HG03521 (cell line): ENCODE measurements at regions not wholly inside any gene's neighbourhood (a gene's known extent, or its start where the extent isn't known, plus 50 kb on each side); places are given as distances from the start of the nearest gene placed in this dataset.
"Not testable (repeated sequence)": the region's sequence is repeated elsewhere in the genome, so short reads cannot be mapped to it uniquely, and the experiment has no call there.

Experiments
- ATAC-seq: cut with Tn5 transposase; IDR thresholded peaks from one replicate; pipeline ENCODE4 v1.9.1; 2021; ENCODE audit warnings: mild to moderate bottlenecking, moderate library complexity; ENCODE audit not compliant: unreplicated experiment

DNA sequence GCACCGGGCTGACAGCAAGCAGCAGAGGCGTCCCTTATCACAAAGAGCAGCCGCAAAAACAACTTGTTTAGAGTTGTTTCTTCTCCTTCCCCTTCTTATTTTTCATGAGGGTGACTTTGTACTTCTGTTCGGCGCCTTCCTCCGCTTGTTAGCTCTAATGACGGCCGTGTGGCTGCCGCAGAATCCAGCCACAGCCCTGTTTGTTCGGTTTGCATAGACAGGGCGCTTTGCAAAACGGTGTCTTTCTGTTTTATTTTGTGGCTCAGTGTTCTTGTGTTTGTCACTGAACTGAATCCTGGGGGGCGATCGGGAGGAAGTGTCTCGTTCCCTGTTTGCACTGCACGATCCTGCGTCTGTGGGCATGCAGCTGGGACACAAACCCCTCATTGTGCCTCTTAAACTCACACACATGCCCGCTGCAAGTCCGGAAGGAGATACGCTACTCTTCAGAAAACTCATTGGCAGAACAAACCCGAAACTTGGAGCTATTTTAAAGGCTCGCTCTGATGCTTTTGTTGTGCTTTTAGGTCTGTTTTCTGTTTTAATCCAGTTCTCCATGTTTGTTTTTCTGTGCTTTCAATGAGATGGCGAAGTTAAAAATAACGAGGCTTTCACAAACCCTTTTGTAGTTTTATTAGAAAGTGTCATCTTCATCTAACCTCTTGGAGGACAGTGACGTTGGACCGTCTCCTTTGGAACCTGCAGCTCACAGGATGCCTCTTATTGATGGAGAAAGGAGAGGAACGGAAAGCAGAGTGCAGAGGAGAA, 213.9 kb downstream of the IRX2 start:
- no peak for ATAC-seq

GRCh38 chr5:2536632-2537377, 214.7 kb downstream of the IRX2 start:
- ATAC-seq: no peak

DNA sequence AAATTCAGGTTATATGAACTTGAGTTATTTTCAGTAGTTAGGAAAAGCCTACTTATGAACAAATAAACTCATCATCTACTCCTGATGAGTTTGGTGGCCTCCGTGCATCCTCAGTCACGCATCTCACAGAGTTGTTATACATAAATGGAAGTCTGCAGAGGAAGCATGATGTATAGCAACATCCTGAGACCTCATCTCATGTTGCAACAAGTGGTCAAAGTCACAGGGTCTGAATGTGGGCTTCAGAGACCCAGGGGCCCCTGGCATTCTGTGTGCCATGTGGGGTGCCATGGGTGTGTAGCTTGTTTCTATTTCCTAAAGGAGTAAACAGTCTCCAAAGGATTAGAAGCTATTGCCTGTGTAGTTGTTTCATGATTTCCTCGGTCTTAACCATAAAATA, 216.5 kb downstream of the IRX2 start:
- no peak for ATAC-seq

DNA sequence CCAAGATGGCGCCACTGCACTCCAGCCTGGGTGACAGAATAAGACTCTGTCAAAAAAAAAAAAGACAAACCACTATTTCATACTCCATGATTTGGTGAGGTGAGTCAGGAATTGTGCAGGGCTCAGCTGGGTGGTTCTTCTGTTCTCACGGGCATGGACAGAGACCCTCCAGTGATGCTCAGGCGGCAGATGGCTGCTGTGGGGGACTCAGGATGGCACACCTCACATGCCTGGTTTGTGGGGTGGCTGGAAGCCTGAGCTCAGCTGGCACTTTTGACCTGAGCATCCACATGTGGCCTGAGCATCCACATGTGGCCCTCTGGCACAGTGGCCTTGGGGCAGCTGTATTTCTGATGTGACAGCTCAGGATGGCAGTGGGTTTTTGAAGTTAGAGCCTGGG, 217.2 kb downstream of the IRX2 start:
- ATAC-seq: no peak

DNA sequence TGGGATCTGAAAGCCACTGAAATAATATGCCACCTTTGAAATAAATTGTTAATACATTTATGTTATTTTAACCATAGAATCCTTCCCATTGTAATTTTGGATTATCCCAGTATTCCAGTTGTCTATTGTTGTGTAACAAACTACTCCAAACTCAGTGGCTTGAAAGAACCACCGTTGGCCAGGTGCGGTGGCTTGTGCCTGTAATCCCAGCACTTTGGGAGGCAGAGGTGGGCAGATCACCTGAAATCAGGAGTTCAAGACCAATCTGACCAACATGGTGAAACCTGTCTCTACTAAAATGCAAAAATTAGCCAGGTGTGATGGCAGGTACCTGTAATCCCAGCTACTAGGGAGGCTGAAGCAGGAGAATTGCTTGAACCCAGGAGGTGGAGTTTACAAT, 217.6 kb downstream of the IRX2 start:
- not testable (repeated sequence) for ATAC-seq

- ATAC-seq: no peak
These were observed 218.7 kb downstream of the IRX2 start for GRCh38 chr5:2532809-2533208.

- ATAC-seq: no peak
These were observed 220.2 kb downstream of the IRX2 start for GRCh38 chr5:2531318-2531717.

DNA sequence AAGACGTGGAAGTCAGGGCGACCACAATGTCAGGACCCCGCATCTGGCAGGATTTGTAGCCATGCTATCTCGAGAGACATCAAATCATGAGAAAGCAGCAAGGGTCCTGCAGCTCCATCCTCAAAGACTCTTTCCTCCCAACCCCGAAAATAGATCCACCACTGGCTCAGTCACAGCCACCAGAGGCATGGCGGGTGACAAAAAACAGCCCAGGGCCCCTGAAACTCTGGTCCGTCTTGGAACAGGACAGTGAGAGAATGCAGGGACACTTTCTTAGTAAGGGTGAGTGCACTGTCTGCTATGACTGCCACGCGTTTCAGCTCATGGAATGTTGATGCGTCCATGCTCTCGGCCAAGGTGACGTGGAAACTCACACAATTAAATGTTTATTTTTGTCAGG, 220.9 kb downstream of the IRX2 start:
- ATAC-seq: no peak

- no peak for ATAC-seq
These were observed 221.9 kb downstream of the IRX2 start for GRCh38 chr5:2529371-2530092.

DNA sequence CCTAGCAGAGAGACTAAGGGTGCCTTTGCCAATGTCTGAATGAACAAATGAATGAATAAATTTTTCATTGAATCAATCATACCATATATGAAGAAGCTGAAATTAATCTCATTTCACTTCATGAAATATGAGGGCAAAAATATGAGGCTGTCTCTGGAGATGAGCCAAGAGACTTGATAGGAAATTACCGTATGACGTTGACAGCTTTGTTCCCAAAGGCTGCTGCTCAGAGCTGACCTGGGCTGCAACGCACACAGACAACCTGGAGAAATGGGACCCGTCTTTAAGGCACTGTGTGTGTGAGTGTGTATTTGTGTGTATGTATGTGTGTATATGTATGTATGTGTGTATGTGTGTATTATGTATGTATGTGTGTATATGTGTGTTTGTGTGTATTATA, 226.1 kb downstream of the IRX2 start:
- ATAC-seq: no peak

- ATAC-seq: no peak
These were observed 226.9 kb downstream of the IRX2 start for GRCh38 chr5:2524620-2525019.

- no peak for ATAC-seq
These were observed 228.3 kb downstream of the IRX2 start for GRCh38 chr5:2523180-2523579.

- no peak for ATAC-seq
These were observed 229.1 kb downstream of the IRX2 start for GRCh38 chr5:2522372-2522771.

DNA sequence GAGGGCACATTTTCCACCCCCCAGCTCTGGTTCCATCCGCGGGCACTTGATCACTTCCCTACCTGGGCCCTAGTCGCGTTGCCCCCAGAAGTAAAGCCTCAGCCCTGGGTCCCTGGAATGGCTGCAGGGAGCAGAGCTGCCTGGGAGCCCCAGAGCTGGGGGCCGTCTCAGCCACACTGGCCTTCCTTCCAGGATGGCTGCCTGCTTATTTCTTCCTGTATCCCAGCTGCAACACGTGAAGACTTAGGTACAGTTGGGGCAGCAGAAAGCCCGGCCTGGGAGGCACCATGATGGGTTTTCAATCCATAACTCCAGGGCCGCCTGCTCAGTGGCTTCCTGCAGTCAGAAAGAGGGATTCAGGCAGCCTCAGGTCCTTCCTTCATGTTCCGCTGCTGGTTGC, 232.3 kb downstream of the IRX2 start:
- ATAC-seq: no peak

DNA sequence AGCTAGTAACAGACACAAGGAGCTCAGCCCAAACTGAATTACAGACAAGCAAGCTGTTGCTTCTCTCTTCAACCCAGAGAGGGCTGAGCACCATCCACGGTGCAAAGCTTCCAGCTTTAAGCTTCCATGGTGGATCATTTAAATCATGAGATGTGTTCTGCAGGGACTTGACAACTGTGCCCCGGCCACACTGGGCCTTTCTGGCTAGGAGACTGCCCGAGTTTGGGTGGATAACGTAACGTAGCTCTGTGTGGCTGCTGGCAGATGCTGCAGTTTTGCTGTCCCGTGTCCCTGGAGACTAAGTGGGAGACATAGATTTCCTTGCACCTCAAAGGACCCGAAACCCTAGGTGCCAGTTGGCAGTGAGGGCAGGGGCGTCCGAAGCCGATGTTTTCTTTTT, 234.0 kb downstream of the IRX2 start:
- ATAC-seq: no peak

GRCh38 chr5:2515180-2515764, 236.2 kb downstream of the IRX2 start:
- no peak for ATAC-seq

GRCh38 chr5:2514484-2514883, 237.0 kb downstream of the IRX2 start:
- ATAC-seq: no peak

- no peak for ATAC-seq
These were observed 239.8 kb downstream of the IRX2 start for GRCh38 chr5:2511706-2512105.

DNA sequence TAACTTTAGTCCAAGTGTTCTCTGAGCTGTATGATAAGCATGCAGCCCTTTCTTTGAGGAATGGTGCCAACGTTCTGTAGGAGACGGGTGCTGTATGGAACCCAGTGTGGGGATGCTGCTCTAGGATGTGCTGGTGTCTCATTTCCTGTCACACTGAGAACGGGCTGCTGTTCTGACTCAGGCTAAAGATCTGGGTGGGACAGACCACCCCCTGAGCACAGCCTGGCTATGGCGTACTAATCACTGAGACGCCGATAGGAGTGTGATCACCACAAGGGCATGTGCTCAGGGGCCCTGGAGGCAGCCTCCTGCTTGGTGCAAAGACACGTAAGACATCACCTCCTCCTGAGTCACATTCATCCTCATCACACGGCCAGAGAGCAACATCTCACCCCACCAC, 240.4 kb downstream of the IRX2 start:
- no peak for ATAC-seq

GRCh38 chr5:2509527-2509926, 241.9 kb downstream of the IRX2 start:
- ATAC-seq: no peak

DNA sequence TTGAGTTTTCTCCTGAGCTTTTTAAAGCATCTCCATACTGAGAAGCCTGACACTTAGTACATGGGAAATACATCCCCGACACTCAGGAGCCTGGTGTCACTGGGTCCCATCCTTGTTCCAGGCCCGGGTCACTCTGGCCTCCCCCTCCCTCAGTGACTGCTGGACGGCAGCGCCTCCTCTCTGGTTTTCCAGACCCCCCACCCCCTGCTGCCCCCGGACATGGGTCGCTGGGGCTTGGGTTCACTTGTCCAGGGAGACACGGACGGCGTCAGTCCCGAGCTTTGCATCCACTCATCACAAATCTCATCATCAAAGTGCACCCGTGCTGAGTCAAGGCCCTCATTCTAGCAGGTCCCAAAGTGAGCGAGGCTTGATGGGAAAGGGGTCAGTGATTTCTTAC, 243.0 kb downstream of the IRX2 start:
- ATAC-seq: no peak

DNA sequence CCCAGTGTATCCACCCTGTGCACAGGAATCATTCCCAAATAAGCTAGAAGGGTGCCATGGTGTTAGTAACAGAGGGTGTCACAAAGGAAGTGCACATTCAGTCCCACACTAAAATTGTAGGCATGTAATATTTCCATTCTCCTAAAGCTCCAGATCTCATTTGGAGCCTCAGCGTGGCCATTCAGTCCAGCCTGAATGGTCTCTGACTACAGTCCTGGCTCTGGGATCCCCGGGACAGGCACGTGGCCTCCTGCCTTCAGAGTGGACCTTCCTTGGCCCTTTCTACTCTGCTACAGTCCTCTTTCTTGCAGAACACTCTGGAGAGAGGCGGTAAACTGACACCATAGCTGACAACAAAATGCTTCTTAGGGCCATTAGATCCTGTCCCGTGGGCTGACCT, 243.9 kb downstream of the IRX2 start:
- ATAC-seq: no peak
